SK-N-SH (cell line): ENCODE measurements at regions not wholly inside any gene's neighbourhood (a gene's known extent, or its start where the extent isn't known, plus 50 kb on each side); places are given as distances from the start of the nearest gene placed in this dataset.

ENCODE experiments used
- CTCF ChIA-PET: fragments of 300-600, 350-600 bp; formaldehyde crosslinking; extraction: SDS; loops from one replicate; lab custom pipeline; 2021; lab: Yijun Ruan, JAX
- POLR2A ChIA-PET: fragments of 350-600 bp; sonication (Branson Sonifier 250); formaldehyde crosslinking; extraction: SDS; loops from one replicate; lab custom pipeline; 2020; ENCODE audit warnings: antibody characterized with exemption, inconsistent platforms; lab: Yijun Ruan, JAX
- DNase-seq: peaks from one replicate; pipeline ENCODE4 v3.0.0; 2012
- H2AFZ ChIP-seq: fragments of 200-600 bp; sonication (generic); 2 replicates; pipeline ENCODE4 v1.8.1; 2016; ENCODE audit warnings: antibody characterized with exemption, mild to moderate bottlenecking, low read depth
- H3F3A ChIP-seq: fragments of 200-600 bp; sonication (generic); replicated peaks from 2 replicates; pipeline ENCODE3; 2016; ENCODE audit warnings: antibody characterized with exemption, mild to moderate bottlenecking; ENCODE audit not compliant: insufficient read depth
- H3K27ac ChIP-seq, 2 experiments: fragments of 200-500 bp in 1 of 2; fragments of 200-600 bp in 1 of 2; sonication (Bioruptor generic) in 1 of 2; sonication (generic), shearing (Covaris generic) in 1 of 2; 2 replicates each; pipeline versions ENCODE4 v1.5.1 to v1.6.1; 2014 to 2016; ENCODE audit warnings: low read depth in 2 of 2, inconsistent platforms in 1 of 2, low read length in 1 of 2, mild to moderate bottlenecking in 1 of 2, mixed read lengths in 1 of 2
- H3K27me3 ChIP-seq: fragments of 200-600 bp; sonication (generic), shearing (Covaris generic); 2 replicates; pipeline ENCODE4 v1.6.1; 2016; ENCODE audit warnings: mixed run types; ENCODE audit not compliant: insufficient read depth
- H3K36me3 ChIP-seq, 2 experiments: fragments of 200-500 bp in 1 of 2; fragments of 200-600 bp in 1 of 2; sonication (Bioruptor generic) in 1 of 2; sonication (generic) in 1 of 2; replicated peaks in 1 of 2; 2 replicates each; pipeline versions ENCODE3 to v1.5.1; 2014 to 2016; ENCODE audit warnings: low read length in 1 of 2, mild to moderate bottlenecking in 1 of 2; ENCODE audit not compliant: insufficient read depth in 2 of 2, control insufficient read depth in 1 of 2
- H3K4me1 ChIP-seq, 2 experiments: fragments of 200-500 bp in 1 of 2; fragments of 200-600 bp in 1 of 2; sonication (Bioruptor generic) in 1 of 2; sonication (generic), shearing (Covaris generic) in 1 of 2; 2 replicates each; pipeline versions ENCODE4 v1.5.1 to v1.6.1; 2014 to 2016; ENCODE audit warnings: low read depth in 1 of 2, low read length in 1 of 2, mixed run types in 1 of 2; ENCODE audit not compliant: insufficient read depth in 2 of 2, control insufficient read depth in 1 of 2
- H3K4me2 ChIP-seq: fragments of 200-600 bp; sonication (generic), shearing (Covaris generic); 2 replicates; pipeline ENCODE4 v1.6.1; 2017; ENCODE audit warnings: mixed run types
- H3K4me3 ChIP-seq, 2 experiments: fragments of 200-500 bp in 1 of 2; fragments of 200-600 bp in 1 of 2; sonication (Bioruptor generic) in 1 of 2; sonication (generic), shearing (Covaris generic) in 1 of 2; 2 replicates each; pipeline versions ENCODE4 v1.5.1 to v1.8.1; 2014 to 2016; ENCODE audit warnings: low read depth in 2 of 2, inconsistent platforms in 1 of 2, low read length in 1 of 2, mild to moderate bottlenecking in 1 of 2, mixed read lengths in 1 of 2, moderate library complexity in 1 of 2
- H3K79me2 ChIP-seq: fragments of 200-600 bp; sonication (generic); 2 replicates; pipeline ENCODE4 v1.8.1; 2017; ENCODE audit warnings: mild to moderate bottlenecking; ENCODE audit not compliant: insufficient read depth
- H3K9ac ChIP-seq: fragments of 200-600 bp; sonication (generic); 2 replicates; pipeline ENCODE4 v1.6.1; 2017; ENCODE audit warnings: mixed run types
- H3K9me2 ChIP-seq: fragments of 200-600 bp; sonication (generic); 2 replicates; pipeline ENCODE4 v1.6.1; 2017; ENCODE audit warnings: mixed run types
- H3K9me3 ChIP-seq: fragments of 200-600 bp; sonication (generic); 2 replicates; pipeline ENCODE4 v1.6.1; 2017; ENCODE audit warnings: mixed run types, mild to moderate bottlenecking, moderate library complexity
- H4K20me1 ChIP-seq: fragments of 200-600 bp; sonication (generic); 2 replicates; pipeline ENCODE4 v1.6.1; 2017; ENCODE audit warnings: mild to moderate bottlenecking, mixed run types; ENCODE audit not compliant: insufficient read depth
- CHD2 ChIP-seq: fragments of 150-350 bp; IDR thresholded peaks from 2 replicates; pipeline ENCODE4 v1.6.1; 2018; ENCODE audit warnings: low read length; ENCODE audit not compliant: partially characterized antibody
- ELF1 ChIP-seq: IDR thresholded peaks from 2 replicates; pipeline ENCODE4 v1.4.0; 2012
- EP300 ChIP-seq, 2 experiments: IDR thresholded peaks; 2 replicates each; pipeline versions ENCODE4 v1.4.0 to v1.6.1; 2012; ENCODE audit warnings: borderline replicate concordance in 1 of 2, low read depth in 1 of 2, low read length in 1 of 2
- EZH2phosphoT487 ChIP-seq: fragments of 200-600 bp; sonication (generic); IDR thresholded peaks from 2 replicates; pipeline ENCODE4 v1.6.1; 2017; ENCODE audit warnings: low read depth, mixed run types, mild to moderate bottlenecking, antibody characterized with exemption, moderate library complexity, borderline replicate concordance
- FOSL2 ChIP-seq: IDR thresholded peaks from 2 replicates; pipeline ENCODE4 v1.4.0; 2012; ENCODE audit warnings: low read depth, mild to moderate bottlenecking, moderate library complexity, borderline replicate concordance
- FOXJ3 ChIP-seq: sonication (generic); formaldehyde crosslinking; IDR thresholded peaks from 2 replicates; pipeline ENCODE4 v1.5.1; 2020; ENCODE audit warnings: mild to moderate bottlenecking, missing genetic modification reagents
- FOXM1 ChIP-seq: IDR thresholded peaks from 2 replicates; pipeline ENCODE4 v1.4.0; 2012; ENCODE audit warnings: low read depth, mild to moderate bottlenecking
- GABPA ChIP-seq: IDR thresholded peaks from 2 replicates; pipeline ENCODE4 v1.4.0; 2012; ENCODE audit warnings: low read depth, mild to moderate bottlenecking
- JUND ChIP-seq: IDR thresholded peaks from 2 replicates; pipeline ENCODE4 v1.4.0; 2012
- MEF2A ChIP-seq: IDR thresholded peaks from 2 replicates; pipeline ENCODE4 v1.4.0; 2012; ENCODE audit warnings: low read depth, borderline replicate concordance
- MXI1 ChIP-seq: IDR thresholded peaks from 2 replicates; pipeline ENCODE4 v1.6.1; 2012; ENCODE audit warnings: mild to moderate bottlenecking, low read depth, low read length, improper control_type of control experiment
- NFIC ChIP-seq: IDR thresholded peaks from 2 replicates; pipeline ENCODE4 v1.4.0; 2012; ENCODE audit warnings: borderline replicate concordance
- RAD21 ChIP-seq: IDR thresholded peaks from 2 replicates; pipeline ENCODE4 v1.6.1; 2012; ENCODE audit warnings: mild to moderate bottlenecking, low read length
- RFX5 ChIP-seq: IDR thresholded peaks from 2 replicates; pipeline ENCODE4 v1.6.1; 2012; ENCODE audit warnings: mild to moderate bottlenecking, improper control_type of control experiment, low read length
- SIN3A ChIP-seq: IDR thresholded peaks from 2 replicates; pipeline ENCODE4 v1.6.1; 2012; ENCODE audit warnings: low read depth, mild to moderate bottlenecking, low read length, moderate library complexity, borderline replicate concordance
- TAF1 ChIP-seq: IDR thresholded peaks from 2 replicates; pipeline ENCODE4 v1.6.1; 2012; ENCODE audit warnings: low read depth, mild to moderate bottlenecking, low read length, moderate library complexity, borderline replicate concordance
- TEAD4 ChIP-seq: IDR thresholded peaks from 2 replicates; pipeline ENCODE4 v1.4.0; 2012; ENCODE audit warnings: mild to moderate bottlenecking, borderline replicate concordance; ENCODE audit not compliant: insufficient read depth
- YY1 ChIP-seq: IDR thresholded peaks from 2 replicates; pipeline ENCODE4 v1.4.0; 2012; ENCODE audit warnings: low read depth, mild to moderate bottlenecking
- WGBS: methylation state at CpG from one replicate; pipeline ENCODE4 v1.1.6; 2017; ENCODE audit warnings: low lambda C conversion rate; 5-methylcytosine and 5-hydroxymethylcytosine counted together
- TF ChIP-seq, protein P1 (sequence below): fragments of 200-600 bp; sonication (generic); IDR thresholded peaks from 2 replicates; pipeline ENCODE4 v1.6.1; 2017; ENCODE audit warnings: antibody characterized with exemption, mild to moderate bottlenecking, moderate library complexity
- TF ChIP-seq, protein P2 (sequence below): IDR thresholded peaks from 2 replicates; pipeline ENCODE4 v1.4.0; 2012; ENCODE audit warnings: low read depth, borderline replicate concordance
- TF ChIP-seq, protein P3 (sequence below): fragments of 150-350 bp; IDR thresholded peaks from 2 replicates; pipeline ENCODE4 v1.6.1; 2017; ENCODE audit warnings: antibody characterized with exemption, low read length, low read depth, borderline replicate concordance

DNA sequence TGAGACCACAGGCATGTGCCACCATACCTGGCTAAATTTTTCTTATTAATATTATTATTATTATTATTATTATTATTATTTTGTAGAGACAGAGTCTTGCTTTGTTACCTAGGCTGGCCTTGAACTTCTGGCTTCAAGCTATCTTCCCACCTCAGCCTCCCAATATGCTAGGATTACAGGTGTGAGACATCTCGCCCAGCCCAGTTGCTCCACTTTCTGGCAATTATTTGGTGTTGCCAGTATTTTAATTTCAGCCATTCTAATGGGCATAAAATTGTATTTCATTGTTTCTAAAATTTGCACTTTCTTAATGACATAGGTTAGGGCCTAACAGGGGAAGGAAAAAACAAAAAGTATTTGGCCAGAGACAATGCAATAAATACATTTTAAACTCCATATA lies 1217.6 kb upstream of the ALCAM start:
- WGBS = 90% methylated on average over 1 of the region's 1 CpG
- ChIA-PET POLR2A (no interaction called here), CTCF (interaction anchor here (0.6 kb wide), 1 partner anchor 33 kb away, joined by 3 read pairs; no protein-coding TSS in a partner anchor)
- no peaks in the 10 kb centered on the region for H4K20me1 ChIP-seq
- no peaks in the 10 kb centered on the region for H3K36me3 ChIP-seq
- no peaks in the 10 kb centered on the region for H3F3A ChIP-seq
- H2AFZ ChIP-seq = no peak overlapping the region
- H3K4me1 ChIP-seq = peaks cover 0 to 2% of the 10 kb centered on the region in 2 experiments; a peak in 2 of 4 replicates
- DNase-seq = no peak
- H3K9me2 ChIP-seq = no peaks in the 10 kb centered on the region
- H3K9ac ChIP-seq = no peak overlapping the region
- no peaks in the 10 kb centered on the region for H3K79me2 ChIP-seq
- H3K27ac ChIP-seq = no peak overlapping the region
- no peaks in the 10 kb centered on the region for H3K27me3 ChIP-seq
- no peak overlapping the region for H3K4me2 ChIP-seq
- TF ChIP-seq ELF1 (no peak), TEAD4 (no peak), TAF1 (no peak), MXI1 (no peak), SIN3A (no peak), RFX5 (no peak), EP300 (IDR thresholded peaks at IDR 0.05; ENCODE audit: borderline replicate concordance in 1 of 2, low read depth in 1 of 2, low read length in 1 of 2) (no peak), FOXJ3 (CRISPR knock-in tag) (no peak), FOXM1 (no peak), FOSL2 (no peak), NFIC (no peak), RAD21 (no peak), EZH2phosphoT487 (no peak)
- TF ChIP-seq, protein P1, sequence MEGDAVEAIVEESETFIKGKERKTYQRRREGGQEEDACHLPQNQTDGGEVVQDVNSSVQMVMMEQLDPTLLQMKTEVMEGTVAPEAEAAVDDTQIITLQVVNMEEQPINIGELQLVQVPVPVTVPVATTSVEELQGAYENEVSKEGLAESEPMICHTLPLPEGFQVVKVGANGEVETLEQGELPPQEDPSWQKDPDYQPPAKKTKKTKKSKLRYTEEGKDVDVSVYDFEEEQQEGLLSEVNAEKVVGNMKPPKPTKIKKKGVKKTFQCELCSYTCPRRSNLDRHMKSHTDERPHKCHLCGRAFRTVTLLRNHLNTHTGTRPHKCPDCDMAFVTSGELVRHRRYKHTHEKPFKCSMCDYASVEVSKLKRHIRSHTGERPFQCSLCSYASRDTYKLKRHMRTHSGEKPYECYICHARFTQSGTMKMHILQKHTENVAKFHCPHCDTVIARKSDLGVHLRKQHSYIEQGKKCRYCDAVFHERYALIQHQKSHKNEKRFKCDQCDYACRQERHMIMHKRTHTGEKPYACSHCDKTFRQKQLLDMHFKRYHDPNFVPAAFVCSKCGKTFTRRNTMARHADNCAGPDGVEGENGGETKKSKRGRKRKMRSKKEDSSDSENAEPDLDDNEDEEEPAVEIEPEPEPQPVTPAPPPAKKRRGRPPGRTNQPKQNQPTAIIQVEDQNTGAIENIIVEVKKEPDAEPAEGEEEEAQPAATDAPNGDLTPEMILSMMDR = no peak
- TF ChIP-seq, protein P2, sequence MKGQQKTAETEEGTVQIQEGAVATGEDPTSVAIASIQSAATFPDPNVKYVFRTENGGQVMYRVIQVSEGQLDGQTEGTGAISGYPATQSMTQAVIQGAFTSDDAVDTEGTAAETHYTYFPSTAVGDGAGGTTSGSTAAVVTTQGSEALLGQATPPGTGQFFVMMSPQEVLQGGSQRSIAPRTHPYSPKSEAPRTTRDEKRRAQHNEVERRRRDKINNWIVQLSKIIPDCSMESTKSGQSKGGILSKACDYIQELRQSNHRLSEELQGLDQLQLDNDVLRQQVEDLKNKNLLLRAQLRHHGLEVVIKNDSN = no peak
- no peaks in the 10 kb centered on the region for H3K9me3 ChIP-seq
- no peak overlapping the region for H3K4me3 ChIP-seq

GRCh38 chr3:104150724-104151123 lies 1216.0 kb upstream of the ALCAM start:
- H2AFZ ChIP-seq = no peak overlapping the region
- no peaks in the 10 kb centered on the region for H3K36me3 ChIP-seq
- POLR2A ChIA-PET = no interaction called here
- no peaks in the 10 kb centered on the region for H3K27me3 ChIP-seq
- no peak for DNase-seq
- H3K4me2 ChIP-seq = no peak overlapping the region
- H3K9ac ChIP-seq = no peak overlapping the region
- whole genome bisulfite sequencing = 80% methylated on average over 2 of the region's 2 CpGs
- H4K20me1 ChIP-seq = no peaks in the 10 kb centered on the region
- no peaks in the 10 kb centered on the region for H3K9me3 ChIP-seq
- H3F3A ChIP-seq = no peaks in the 10 kb centered on the region
- H3K27ac ChIP-seq = no peak overlapping the region
- H3K4me3 ChIP-seq = no peak overlapping the region
- CTCF ChIA-PET = no interaction called here
- no peaks in the 10 kb centered on the region for H3K79me2 ChIP-seq
- H3K9me2 ChIP-seq = no peaks in the 10 kb centered on the region
- no peaks in the 10 kb centered on the region for H3K4me1 ChIP-seq
- no peak for TF ChIP-seq FOSL2
- TF ChIP-seq, protein P3, sequence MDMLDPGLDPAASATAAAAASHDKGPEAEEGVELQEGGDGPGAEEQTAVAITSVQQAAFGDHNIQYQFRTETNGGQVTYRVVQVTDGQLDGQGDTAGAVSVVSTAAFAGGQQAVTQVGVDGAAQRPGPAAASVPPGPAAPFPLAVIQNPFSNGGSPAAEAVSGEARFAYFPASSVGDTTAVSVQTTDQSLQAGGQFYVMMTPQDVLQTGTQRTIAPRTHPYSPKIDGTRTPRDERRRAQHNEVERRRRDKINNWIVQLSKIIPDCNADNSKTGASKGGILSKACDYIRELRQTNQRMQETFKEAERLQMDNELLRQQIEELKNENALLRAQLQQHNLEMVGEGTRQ = no peak
- TF ChIP-seq EP300 (IDR thresholded peaks at IDR 0.05; ENCODE audit: borderline replicate concordance in 1 of 2, low read depth in 1 of 2, low read length in 1 of 2) = no peak
- no peak for TF ChIP-seq FOXJ3 (CRISPR knock-in tag)
- no peak for TF ChIP-seq GABPA
- TF ChIP-seq, protein P2 = no peak
- no peak for TF ChIP-seq YY1
- TF ChIP-seq MXI1 = no peak
- no peak for TF ChIP-seq JUND
- TF ChIP-seq CHD2 = no peak
- no peak for TF ChIP-seq MEF2A
- TF ChIP-seq, protein P1 = no peak
- no peak for TF ChIP-seq SIN3A
- no peak for TF ChIP-seq TAF1
